ENCODE measurements at regions not wholly inside any gene's neighbourhood (a gene's known extent, or its start where the extent isn't known, plus 50 kb on each side); places are given as distances from the start of the nearest gene placed in this dataset.

DNA sequence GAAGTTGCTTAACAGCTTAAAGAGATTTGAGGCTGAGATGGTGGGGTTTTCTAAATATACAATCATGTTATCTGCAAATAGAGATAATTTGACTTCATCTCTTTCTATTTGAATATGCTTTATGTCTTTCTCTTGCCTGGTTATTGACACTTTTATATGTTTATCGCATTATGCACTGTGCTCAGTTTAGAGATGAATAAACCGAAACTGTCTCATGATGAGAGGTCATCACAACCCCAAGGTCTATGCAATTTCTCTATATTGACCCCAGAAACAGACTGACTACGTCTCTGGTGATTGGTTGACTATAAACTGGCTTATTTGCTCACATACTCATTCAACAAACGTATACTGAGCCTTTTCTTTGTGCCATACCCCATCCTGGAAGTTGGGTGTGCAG, 117.9 kb upstream of the NRIP1 start:
- TF ChIP-seq POLR2A (IDR thresholded peaks at IDR 0.05) (no peak), CTCF (IDR thresholded peaks at IDR 0.05) (no peak)

Data from heart left ventricle (tissue), 13 donors.